HAP-1 (cell line): ENCODE measurements at regions not wholly inside any gene's neighbourhood (a gene's known extent, or its start where the extent isn't known, plus 50 kb on each side); places are given as distances from the start of the nearest gene placed in this dataset.

Source experiments
- DNase-seq, 2 experiments: peaks; one replicate each; pipeline ENCODE4 v3.0.0-alpha.2; 2016 to 2020; ENCODE audit warnings: low spot score in 2 of 2
- H3K27me3 ChIP-seq: fragments of 250-450 bp; sonication (Bioruptor Pico); 2 replicates; pipeline ENCODE4 v1.5.1; 2020; ENCODE audit warnings: low read depth, mild to moderate bottlenecking, moderate library complexity
- H3K36me3 ChIP-seq: fragments of 250-450 bp; sonication (Bioruptor Pico); replicated peaks from 2 replicates; pipeline ENCODE4 v1.5.1; 2020; ENCODE audit warnings: mild to moderate bottlenecking
- H3K4me1 ChIP-seq: fragments of 250-450 bp; sonication (Bioruptor Pico); 2 replicates; pipeline ENCODE4 v1.5.1; 2020; ENCODE audit warnings: mild to moderate bottlenecking
- H3K4me3 ChIP-seq: fragments of 250-450 bp; sonication (Bioruptor Pico); 2 replicates; pipeline ENCODE4 v1.5.1; 2020; ENCODE audit warnings: mild to moderate bottlenecking, moderate library complexity
- H3K9me3 ChIP-seq: fragments of 250-450 bp; sonication (Bioruptor Pico); 2 replicates; pipeline ENCODE4 v1.5.1; 2020; ENCODE audit warnings: mild to moderate bottlenecking, moderate library complexity
- in situ Hi-C: fragments of 300-500 bp; cut with MboI; formaldehyde crosslinking; loops from 3 replicates; pipeline ENCODE4 v1.14.3; 2020; ENCODE audit warnings: low sequenced_read_pairs, inconsistent platforms, mixed read lengths

DNA sequence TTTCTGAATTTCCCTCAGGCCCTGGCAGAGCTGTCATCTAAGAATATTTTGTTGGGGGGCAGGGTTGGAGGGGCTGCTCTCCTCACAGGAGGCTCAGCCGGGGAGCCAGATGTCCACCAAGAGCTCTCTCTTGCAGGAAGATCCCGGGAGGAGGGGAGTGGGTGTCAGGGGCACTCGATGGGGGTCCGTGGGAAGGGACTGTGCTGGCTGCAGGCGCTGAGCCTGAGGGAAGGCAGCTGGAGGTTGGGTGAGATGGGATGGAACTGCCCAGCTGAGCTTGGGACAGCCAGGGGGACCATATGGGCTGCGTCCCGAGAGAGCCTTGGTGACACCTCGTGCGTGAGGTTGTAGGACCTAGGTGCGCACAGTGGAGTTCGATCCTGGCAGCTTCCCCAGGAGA lies 111.2 kb upstream of the GSE1 start:
- no peak overlapping the region for H3K4me3 ChIP-seq
- no peaks in the 10 kb centered on the region for H3K4me1 ChIP-seq
- in situ Hi-C loops: no loop called here
- H3K36me3 ChIP-seq: no peaks in the 10 kb centered on the region
- H3K27me3 ChIP-seq: no peaks in the 10 kb centered on the region
- DNase-seq: no peak
- no peaks in the 10 kb centered on the region for H3K9me3 ChIP-seq

DNA sequence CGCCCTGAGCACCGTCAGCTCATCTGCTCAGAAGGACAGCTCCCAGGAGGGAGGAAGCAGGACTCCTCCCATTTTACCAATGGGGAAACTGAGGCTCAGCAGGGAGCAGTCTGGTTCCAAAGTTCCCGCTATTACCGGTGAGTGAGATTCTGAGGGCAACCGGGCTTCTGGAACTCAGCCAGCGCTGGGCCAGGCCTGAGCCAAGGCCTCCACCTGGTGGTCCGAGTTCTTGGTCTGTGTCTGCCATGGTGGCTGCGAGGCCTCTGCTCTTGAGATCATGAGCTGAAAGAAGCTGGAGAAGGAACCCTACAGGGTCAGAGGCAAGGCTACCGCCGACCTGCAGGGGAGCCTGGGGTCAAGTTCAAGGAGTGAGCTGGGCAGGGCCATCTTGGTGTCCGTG lies 110.8 kb upstream of the GSE1 start:
- no peak overlapping the region for H3K4me3 ChIP-seq
- no peaks in the 10 kb centered on the region for H3K27me3 ChIP-seq
- H3K4me1 ChIP-seq: no peaks in the 10 kb centered on the region
- no peaks in the 10 kb centered on the region for H3K36me3 ChIP-seq
- no peak for DNase-seq
- in situ Hi-C loops: no loop called here
- no peaks in the 10 kb centered on the region for H3K9me3 ChIP-seq

DNA sequence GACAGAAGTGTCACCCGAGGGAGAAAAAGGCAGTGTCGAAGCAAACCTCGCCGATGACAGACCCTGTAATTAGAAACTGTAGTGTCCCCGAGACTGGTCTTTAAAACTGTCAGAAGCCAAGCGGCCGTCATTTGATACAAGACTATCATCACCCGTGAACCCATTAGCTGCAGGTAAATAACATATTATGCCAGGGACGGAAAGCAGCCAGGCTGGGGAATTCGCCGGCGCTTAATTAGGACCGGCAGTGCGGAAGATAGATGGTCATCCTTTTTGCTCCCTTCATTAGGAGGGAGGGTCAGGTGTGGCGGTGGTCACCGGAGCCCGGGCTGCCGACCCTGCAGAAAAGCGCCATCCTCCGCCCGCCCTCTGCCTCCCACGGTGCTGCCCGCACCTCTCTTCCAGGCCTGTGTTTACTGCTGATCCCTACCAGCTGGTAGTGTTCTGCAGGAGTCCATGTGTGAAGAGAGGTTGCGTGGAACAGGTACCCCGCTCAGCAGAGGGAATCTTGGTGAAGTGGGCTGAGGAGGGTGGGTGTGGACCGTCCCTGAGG lies 109.4 kb upstream of the GSE1 start:
- no peaks in the 10 kb centered on the region for H3K36me3 ChIP-seq
- no peaks in the 10 kb centered on the region for H3K4me1 ChIP-seq
- H3K27me3 ChIP-seq: no peaks in the 10 kb centered on the region
- in situ Hi-C loops: no loop called here
- no peak overlapping the region for H3K4me3 ChIP-seq
- H3K9me3 ChIP-seq: no peaks in the 10 kb centered on the region
- DNase-seq: no peak

DNA sequence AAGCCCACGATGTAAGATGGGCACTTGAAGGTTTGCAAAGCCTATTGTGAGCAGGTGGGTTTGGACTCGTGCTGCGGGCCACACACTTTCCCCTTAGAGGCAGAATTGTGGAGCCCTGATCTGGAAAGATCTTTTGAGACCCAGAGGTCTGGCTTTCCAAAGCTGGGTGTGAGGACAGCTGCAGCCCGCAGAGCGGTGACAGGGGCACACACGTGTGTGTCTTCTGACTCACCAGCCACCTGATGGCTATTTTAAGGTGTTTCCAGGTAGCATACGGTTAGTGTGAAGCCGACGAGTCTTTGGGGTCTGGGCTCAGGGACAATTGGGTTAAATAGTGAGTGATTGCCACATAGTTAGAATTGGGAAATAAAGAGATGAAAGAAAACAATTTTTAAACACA lies 108.9 kb upstream of the GSE1 start:
- Histone ChIP-seq H3K9me3 (no peaks in the 10 kb centered on the region), H3K27me3 (no peaks in the 10 kb centered on the region), H3K4me3 (no peak overlapping the region), H3K4me1 (no peaks in the 10 kb centered on the region), H3K36me3 (no peaks in the 10 kb centered on the region)
- no peak for DNase-seq
- in situ Hi-C loops: no loop called here

DNA sequence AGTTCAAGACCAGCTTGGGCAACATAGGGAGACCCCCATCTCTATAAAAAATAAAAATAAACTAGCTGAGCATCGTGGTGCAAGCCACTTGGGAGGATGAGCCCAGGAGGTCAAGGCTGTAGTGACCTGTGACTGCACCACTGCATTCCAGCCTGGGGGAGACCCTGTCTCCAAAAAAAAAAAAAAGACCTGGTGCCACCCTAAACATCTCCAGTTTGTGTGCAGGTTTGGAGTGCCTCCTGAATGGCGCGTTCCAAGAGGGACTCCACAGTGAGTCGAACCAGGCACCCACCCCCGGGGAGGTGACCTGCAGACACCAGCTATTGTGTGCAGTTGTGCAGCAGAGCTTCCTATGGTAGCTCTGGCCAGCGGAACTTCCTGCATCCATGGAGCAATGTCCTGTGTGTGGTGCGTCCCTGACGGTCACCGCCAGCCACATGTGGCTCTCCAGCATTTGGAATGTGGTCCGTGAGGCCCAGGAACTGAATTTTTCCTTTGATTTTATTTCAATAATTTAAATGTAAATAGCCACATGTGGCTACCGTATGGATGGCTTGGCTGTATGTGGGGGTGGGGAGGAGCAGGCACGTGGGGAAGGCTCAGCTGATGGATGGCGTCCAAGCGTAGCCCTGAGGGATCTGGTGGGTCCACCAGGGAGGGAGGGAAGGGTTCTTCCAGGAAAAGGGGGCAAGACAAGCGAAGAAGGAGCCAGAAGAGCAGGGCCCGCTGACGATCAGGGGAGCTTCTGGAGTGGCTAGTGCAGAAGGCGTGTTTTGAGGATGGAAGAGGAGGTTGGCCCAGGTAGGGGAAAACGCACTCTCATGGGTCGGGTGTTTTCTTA lies 107.1 kb upstream of the GSE1 start:
- no peaks in the 10 kb centered on the region for H3K27me3 ChIP-seq
- no peaks in the 10 kb centered on the region for H3K36me3 ChIP-seq
- H3K9me3 ChIP-seq: no peaks in the 10 kb centered on the region
- H3K4me1 ChIP-seq: no peaks in the 10 kb centered on the region
- DNase-seq: no peak
- in situ Hi-C loops: no loop called here
- H3K4me3 ChIP-seq: no peak overlapping the region

DNA sequence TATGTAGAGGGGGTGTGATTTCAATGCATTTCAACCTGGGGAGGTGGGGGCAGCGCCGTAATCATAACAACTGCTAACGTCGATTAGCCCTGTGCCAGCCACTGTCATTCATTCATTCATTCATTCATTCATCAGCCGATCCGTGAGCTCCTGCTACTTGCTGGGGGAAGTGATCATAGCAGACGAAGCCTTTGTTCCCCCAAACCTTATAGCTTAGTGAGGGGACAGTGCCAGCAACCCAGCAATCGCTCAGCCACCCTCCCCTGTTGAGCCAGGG lies 106.5 kb upstream of the GSE1 start:
- H3K36me3 ChIP-seq: no peaks in the 10 kb centered on the region
- no peak overlapping the region for H3K4me3 ChIP-seq
- DNase-seq: no peak
- H3K27me3 ChIP-seq: no peaks in the 10 kb centered on the region
- in situ Hi-C loops: no loop called here
- no peaks in the 10 kb centered on the region for H3K9me3 ChIP-seq
- H3K4me1 ChIP-seq: no peaks in the 10 kb centered on the region

DNA sequence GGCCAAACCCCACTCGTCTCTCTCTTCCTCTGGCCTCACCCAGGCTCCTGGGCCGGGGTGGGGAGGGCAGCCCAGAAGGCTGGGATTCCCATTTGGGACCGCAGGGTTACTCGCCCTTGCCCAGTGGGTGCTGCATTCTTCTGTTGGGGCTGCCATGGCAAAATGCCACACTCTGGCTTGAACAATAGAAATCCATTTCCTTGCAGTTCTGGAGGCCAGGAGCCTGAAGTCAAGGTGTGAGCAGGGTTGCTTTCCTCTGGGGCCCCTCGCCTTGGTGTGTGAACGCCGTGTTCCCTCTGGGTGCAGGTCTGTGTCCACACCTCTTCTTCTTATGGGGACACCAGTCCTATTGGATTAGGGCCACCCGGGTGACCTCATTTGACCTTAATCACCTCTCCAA lies 105.8 kb upstream of the GSE1 start:
- Histone ChIP-seq H3K36me3 (no peaks in the 10 kb centered on the region), H3K27me3 (no peaks in the 10 kb centered on the region), H3K4me3 (no peak overlapping the region), H3K4me1 (no peaks in the 10 kb centered on the region), H3K9me3 (no peaks in the 10 kb centered on the region)
- DNase-seq: no peak
- in situ Hi-C loops: no loop called here

DNA sequence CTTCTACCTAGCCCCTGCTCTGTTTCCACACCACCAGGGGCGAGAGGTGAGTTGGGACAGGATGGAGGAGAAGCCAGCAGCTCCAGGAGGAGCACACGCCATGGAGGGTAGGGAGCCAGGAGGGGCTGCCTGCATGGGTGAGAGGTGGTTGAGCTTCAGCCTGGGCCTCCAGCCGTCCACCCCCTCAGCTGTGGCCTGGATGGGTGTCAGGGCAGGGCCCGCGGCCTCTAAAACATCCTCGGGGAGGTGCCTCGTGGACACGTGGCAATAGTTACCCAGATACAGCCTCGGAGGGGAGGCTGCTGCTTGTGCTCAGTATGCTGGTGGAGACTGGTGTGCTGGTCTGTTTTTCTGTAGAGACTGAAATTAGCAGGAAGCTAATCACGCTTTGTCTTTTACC lies 104.7 kb upstream of the GSE1 start:
- Histone ChIP-seq H3K9me3 (no peaks in the 10 kb centered on the region), H3K4me1 (no peaks in the 10 kb centered on the region), H3K36me3 (no peaks in the 10 kb centered on the region), H3K27me3 (no peaks in the 10 kb centered on the region), H3K4me3 (no peak overlapping the region)
- DNase-seq: no peak
- in situ Hi-C loops: no loop called here

DNA sequence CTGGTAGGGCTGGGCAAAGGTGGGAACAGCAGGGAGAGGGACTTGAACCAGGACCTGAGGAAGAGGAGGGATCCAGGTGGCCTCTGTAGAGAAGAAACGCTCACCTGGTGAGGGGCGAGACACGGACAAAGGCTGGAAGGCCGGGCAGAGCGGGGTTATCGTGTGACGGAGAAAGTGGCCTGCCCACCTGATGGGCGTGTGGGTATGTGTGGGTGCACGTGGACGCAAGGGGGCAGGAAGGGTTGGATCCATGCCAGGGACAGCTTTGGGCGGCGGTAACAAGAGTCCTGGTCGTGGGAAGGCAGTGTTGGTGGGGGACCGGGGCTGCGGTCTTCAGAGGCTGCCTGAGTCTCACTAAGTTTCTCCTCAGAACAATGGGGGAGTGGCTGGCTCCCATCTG lies 104.1 kb upstream of the GSE1 start:
- DNase-seq: no peak
- Histone ChIP-seq H3K4me3 (no peak overlapping the region), H3K36me3 (no peaks in the 10 kb centered on the region), H3K27me3 (no peaks in the 10 kb centered on the region), H3K4me1 (no peaks in the 10 kb centered on the region), H3K9me3 (no peaks in the 10 kb centered on the region)
- in situ Hi-C loops: no loop called here

DNA sequence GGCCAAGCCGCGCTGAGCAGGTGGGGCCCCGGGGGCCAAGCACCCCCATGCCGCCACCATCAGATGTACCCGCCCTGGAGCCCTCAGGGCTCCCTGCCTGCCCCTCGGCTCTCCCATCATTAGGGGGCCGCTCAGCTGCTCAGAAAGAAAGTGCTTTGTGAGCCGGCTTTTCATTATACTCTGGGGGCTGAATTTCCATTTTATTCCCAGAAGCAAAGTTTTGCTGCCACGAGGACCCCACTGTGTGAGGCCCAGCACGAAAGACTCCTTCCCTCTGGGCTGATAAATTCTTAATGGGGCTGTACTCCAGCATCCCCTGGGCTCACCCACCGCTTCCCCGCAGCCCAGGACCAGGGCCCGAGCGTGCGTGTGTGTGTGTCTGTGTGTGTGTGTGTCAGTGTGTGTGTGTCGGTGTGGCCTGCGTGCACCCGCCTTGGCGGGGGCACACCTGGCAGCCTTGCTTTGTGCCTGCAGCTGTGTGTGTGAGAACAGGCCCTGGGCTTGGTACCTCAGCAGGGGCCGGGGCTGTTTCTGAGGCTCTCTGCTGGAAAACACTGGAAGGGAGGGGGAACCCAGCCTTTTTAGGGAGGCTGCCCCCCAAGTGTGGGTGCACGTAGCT lies 103.0 kb upstream of the GSE1 start:
- Histone ChIP-seq H3K27me3 (no peaks in the 10 kb centered on the region), H3K9me3 (no peaks in the 10 kb centered on the region), H3K4me1 (no peaks in the 10 kb centered on the region), H3K4me3 (no peak overlapping the region), H3K36me3 (no peaks in the 10 kb centered on the region)
- DNase-seq: no peak
- in situ Hi-C loops: no loop called here

DNA sequence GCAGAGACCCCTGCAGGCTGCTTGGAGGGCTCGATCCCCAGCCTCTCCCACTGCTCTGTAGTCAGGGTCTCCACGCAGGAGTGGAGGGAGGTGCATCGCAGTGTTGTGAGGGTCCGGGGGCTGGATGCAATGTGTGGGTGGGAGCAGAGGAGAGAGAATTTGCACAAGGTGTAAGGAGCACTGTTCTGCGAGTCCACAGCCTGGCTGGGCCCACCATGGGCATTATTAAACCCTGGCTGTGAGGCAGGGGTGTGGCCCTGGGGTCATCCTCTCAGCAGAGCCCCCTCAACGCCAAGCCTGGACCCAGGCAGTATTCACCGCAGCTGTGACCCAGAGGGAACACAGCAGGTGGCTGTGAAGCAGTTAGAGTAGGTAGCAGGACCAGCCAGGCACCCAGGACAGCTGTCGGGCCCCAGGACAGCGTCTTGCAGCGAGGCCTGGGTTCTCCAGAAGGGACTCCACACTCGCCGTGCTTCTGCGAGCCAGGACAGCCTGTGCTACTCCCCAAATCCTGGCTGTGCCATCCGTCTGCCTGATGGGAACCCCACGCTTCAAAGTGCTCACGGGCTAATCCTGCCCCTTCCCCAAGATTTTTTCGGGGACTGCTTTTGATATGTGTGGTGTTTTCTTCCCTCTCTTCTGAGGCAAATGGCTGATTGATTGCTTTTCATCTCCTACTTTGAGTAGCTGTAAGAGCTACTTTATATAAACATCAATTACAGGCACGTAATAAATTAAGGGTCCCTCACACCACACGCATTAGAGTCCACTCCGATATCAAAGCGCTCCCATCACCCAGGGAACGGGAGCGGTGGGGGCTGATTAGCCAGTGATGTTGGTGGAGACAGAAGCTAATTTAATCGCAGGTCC lies 100.9 kb upstream of the GSE1 start:
- H3K27me3 ChIP-seq: no peaks in the 10 kb centered on the region
- in situ Hi-C loops: no loop called here
- no peak for DNase-seq
- H3K4me1 ChIP-seq: no peaks in the 10 kb centered on the region
- no peak overlapping the region for H3K4me3 ChIP-seq
- no peaks in the 10 kb centered on the region for H3K36me3 ChIP-seq
- H3K9me3 ChIP-seq: no peaks in the 10 kb centered on the region

DNA sequence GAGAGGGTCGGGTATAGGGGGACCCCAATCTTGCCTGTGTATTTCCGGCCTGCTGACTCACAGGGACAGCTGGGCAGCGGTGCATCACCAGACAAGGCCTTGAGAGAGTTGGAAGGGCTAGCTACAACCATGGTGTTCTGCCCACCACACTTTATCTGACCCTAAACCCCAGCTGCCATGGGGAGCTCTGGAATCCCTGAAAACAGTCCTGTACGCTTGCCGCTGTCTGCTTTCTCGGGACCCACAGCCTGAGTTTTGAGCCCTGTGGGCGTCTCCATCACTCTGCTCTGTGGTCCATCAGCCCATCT lies 100.4 kb upstream of the GSE1 start:
- no peaks in the 10 kb centered on the region for H3K4me1 ChIP-seq
- H3K27me3 ChIP-seq: no peaks in the 10 kb centered on the region
- in situ Hi-C loops: no loop called here
- no peaks in the 10 kb centered on the region for H3K9me3 ChIP-seq
- no peaks in the 10 kb centered on the region for H3K36me3 ChIP-seq
- no peak for DNase-seq
- H3K4me3 ChIP-seq: no peak overlapping the region

DNA sequence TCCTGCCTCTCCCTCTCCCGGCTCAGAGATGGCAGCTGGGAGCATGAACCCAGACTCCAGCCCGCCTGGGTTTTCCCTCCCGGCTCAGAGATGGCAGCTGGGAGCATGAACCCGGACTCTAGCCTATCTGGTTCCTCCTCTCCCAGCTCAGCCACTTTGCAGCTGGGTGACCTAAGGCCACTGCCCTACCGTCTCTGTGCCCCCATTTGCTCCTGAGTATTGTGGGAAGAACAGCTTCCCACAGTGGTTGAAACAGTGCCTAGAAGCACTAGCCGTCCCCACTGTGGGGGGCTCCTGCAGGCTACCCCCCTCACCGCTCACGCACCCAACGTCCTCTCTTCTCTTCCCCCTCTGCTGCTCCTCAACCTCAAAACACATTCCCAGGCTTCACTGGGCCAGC lies 99.9 kb upstream of the GSE1 start:
- no peaks in the 10 kb centered on the region for H3K36me3 ChIP-seq
- DNase-seq: no peak
- H3K4me1 ChIP-seq: no peaks in the 10 kb centered on the region
- H3K9me3 ChIP-seq: no peaks in the 10 kb centered on the region
- in situ Hi-C loops: no loop called here
- H3K27me3 ChIP-seq: no peaks in the 10 kb centered on the region
- H3K4me3 ChIP-seq: no peak overlapping the region

DNA sequence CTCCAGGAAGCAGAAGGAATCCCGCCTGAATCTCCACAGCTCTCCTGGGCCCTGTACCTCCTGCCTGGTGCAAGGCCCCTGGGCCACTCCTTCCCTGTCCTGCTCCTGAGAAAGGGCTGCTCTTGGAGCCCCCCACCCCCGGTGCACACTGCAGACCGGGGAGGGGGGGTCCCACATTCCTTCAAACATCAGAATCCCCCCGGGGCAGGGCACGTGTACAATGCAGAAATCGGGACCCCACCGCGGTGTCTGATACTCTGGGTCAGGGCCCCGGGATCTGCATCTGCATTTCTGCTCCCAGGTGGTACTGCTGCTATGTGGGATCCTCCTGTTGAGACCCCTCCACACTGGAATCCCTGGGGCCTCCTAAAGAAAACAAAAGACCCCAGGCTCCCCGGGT lies 99.5 kb upstream of the GSE1 start:
- H3K27me3 ChIP-seq: no peaks in the 10 kb centered on the region
- no peak overlapping the region for H3K4me3 ChIP-seq
- in situ Hi-C loops: no loop called here
- DNase-seq: no peak
- no peaks in the 10 kb centered on the region for H3K4me1 ChIP-seq
- no peaks in the 10 kb centered on the region for H3K36me3 ChIP-seq
- no peaks in the 10 kb centered on the region for H3K9me3 ChIP-seq
